Hepatocyte (in vitro differentiated cells): ENCODE measurements at regions not wholly inside any gene's neighbourhood (a gene's known extent, or its start where the extent isn't known, plus 50 kb on each side); places are given as distances from the start of the nearest gene placed in this dataset.

Source experiments
- EZH2 ChIP-seq: fragments of 200-600 bp; sonication (generic); IDR thresholded peaks from 2 replicates; pipeline ENCODE4 v1.6.1; 2016; ENCODE audit warnings: antibody characterized with exemption, mild to moderate bottlenecking, borderline replicate concordance
- EZH2phosphoT487 ChIP-seq: fragments of 200-600 bp; sonication (generic); IDR thresholded peaks from one replicate; pipeline ENCODE4 v1.6.1; 2018; ENCODE audit warnings: antibody characterized with exemption, mild to moderate bottlenecking, low read depth, moderate library complexity; ENCODE audit not compliant: unreplicated experiment, severe bottlenecking
- TF ChIP-seq, protein P1 (sequence below): fragments of 200-600 bp; sonication (generic); IDR thresholded peaks from 2 replicates; pipeline ENCODE4 v1.5.1; 2016; ENCODE audit warnings: antibody characterized with exemption, mild to moderate bottlenecking; ENCODE audit not compliant: poor library complexity

DNA sequence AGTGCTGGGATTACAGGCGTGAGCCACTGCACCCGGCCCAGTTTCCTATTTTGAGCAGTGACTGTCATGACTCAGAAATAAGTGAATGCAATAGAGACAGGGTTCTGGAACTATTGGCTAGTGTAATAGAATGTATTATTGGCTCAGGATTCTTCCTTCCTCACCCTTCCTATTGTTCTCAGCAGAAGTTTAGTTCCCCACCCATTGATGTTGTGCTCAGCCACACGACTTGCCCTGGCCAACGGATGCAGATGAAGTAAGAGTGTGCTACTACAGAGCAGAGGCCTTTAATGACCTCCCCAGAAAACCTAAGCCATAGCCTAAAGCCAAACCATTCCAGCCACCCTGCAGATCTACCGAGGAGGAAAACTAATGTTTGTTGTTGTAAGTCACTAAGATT lies 287.9 kb downstream of the AGTPBP1 start:
- TF ChIP-seq EZH2phosphoT487 = no peak
- TF ChIP-seq, protein P1, sequence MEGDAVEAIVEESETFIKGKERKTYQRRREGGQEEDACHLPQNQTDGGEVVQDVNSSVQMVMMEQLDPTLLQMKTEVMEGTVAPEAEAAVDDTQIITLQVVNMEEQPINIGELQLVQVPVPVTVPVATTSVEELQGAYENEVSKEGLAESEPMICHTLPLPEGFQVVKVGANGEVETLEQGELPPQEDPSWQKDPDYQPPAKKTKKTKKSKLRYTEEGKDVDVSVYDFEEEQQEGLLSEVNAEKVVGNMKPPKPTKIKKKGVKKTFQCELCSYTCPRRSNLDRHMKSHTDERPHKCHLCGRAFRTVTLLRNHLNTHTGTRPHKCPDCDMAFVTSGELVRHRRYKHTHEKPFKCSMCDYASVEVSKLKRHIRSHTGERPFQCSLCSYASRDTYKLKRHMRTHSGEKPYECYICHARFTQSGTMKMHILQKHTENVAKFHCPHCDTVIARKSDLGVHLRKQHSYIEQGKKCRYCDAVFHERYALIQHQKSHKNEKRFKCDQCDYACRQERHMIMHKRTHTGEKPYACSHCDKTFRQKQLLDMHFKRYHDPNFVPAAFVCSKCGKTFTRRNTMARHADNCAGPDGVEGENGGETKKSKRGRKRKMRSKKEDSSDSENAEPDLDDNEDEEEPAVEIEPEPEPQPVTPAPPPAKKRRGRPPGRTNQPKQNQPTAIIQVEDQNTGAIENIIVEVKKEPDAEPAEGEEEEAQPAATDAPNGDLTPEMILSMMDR = no peak
- TF ChIP-seq EZH2 = no peak
